ENCODE measurements at regions not wholly inside any gene's neighbourhood (a gene's known extent, or its start where the extent isn't known, plus 50 kb on each side); places are given as distances from the start of the nearest gene placed in this dataset.

GRCh38 chr2:80737047-80737446, 432.5 kb upstream of the LRRTM1 start:
- TF ChIP-seq CTCF (IDR thresholded peaks at IDR 0.05; ENCODE audit: extremely low read depth, missing control alignments), result no peak
- no peak for DNase-seq (ENCODE audit: low spot score)

GRCh38 chr2:80725001-80725400, 420.4 kb upstream of the LRRTM1 start:
- no peak for TF ChIP-seq CTCF (IDR thresholded peaks at IDR 0.05; ENCODE audit: extremely low read depth, missing control alignments)
- no peak for DNase-seq (ENCODE audit: low spot score)

GRCh38 chr2:80722803-80723202, 418.3 kb upstream of the LRRTM1 start:
- DNase-seq (ENCODE audit: low spot score), result no peak
- no peak for TF ChIP-seq CTCF (IDR thresholded peaks at IDR 0.05; ENCODE audit: extremely low read depth, missing control alignments)

- TF ChIP-seq CTCF (IDR thresholded peaks at IDR 0.05; ENCODE audit: extremely low read depth, missing control alignments), result no peak
- DNase-seq (ENCODE audit: low spot score), result no peak
Observed at GRCh38 chr2:80719607-80720006, 415.1 kb upstream of the LRRTM1 start.

GRCh38 chr2:80715433-80715832, 410.9 kb upstream of the LRRTM1 start:
- DNase-seq (ENCODE audit: low spot score), result no peak
- no peak for TF ChIP-seq CTCF (IDR thresholded peaks at IDR 0.05; ENCODE audit: extremely low read depth, missing control alignments)

- no peak for DNase-seq (ENCODE audit: low spot score)
- TF ChIP-seq CTCF (IDR thresholded peaks at IDR 0.05; ENCODE audit: extremely low read depth, missing control alignments), result no peak
Observed at GRCh38 chr2:80711915-80712314, 407.4 kb upstream of the LRRTM1 start.

GRCh38 chr2:80706951-80707350, 402.4 kb upstream of the LRRTM1 start:
- DNase-seq (ENCODE audit: low spot score), result no peak
- no peak for TF ChIP-seq CTCF (IDR thresholded peaks at IDR 0.05; ENCODE audit: extremely low read depth, missing control alignments)

All from GM20000 (cell line).